ENCODE measurements at regions not wholly inside any gene's neighbourhood (a gene's known extent, or its start where the extent isn't known, plus 50 kb on each side); places are given as distances from the start of the nearest gene placed in this dataset.
"Not testable (repeated sequence)": the region's sequence is repeated elsewhere in the genome, so short reads cannot be mapped to it uniquely, and the experiment has no call there.

DNA sequence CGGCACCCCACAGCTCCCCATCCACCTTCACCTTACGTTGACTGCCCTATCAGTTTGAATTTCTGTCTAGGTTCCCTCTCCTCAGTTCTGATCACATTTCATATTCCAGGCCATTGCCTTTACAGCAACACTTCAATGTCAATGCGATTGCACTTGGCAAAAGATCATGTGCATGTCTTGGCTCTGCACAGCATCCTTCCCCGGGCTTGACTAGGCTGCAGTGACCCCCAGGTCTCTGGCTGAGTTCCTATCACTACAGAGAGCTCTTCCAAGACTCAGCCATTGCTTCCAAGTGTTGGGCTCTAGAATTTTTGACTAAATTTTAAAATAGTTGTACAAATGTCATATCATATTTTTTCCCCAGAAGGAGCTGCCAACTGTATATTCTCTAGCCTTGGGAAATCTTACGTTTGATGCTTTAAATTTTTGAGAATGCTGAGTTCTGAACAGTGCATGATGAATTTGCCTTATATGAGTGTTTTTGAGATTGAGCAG, 103.8 kb upstream of the NEDD4L start:
- Histone ChIP-seq H3K4me3 (ENCODE audit: low read length) (no peak overlapping the region), H3K36me3 (ENCODE audit: control insufficient read depth, insufficient read depth, low read length) (no peaks in the 10 kb centered on the region), H3K27ac (ENCODE audit: low read length) (no peak overlapping the region), H3K9me3 (replicated peaks; ENCODE audit: control insufficient read depth, low read depth, low read length) (no peaks in the 10 kb centered on the region), H3K4me1 (ENCODE audit: control insufficient read depth, insufficient read depth, low read length) (no peaks in the 10 kb centered on the region), H3K27me3 (ENCODE audit: control insufficient read depth, insufficient read depth, low read length) (peaks cover 2% of the 10 kb centered on the region)
- no peak for DNase-seq
- WGBS (ENCODE audit: insufficient coverage): 56% methylated on average over 4 of the region's 5 CpGs

- not testable (repeated sequence) for DNase-seq; H3K36me3 ChIP-seq (ENCODE audit: control insufficient read depth, insufficient read depth, low read length); H3K9me3 ChIP-seq (replicated peaks; ENCODE audit: control insufficient read depth, low read depth, low read length); H3K4me3 ChIP-seq (ENCODE audit: low read length); H3K27ac ChIP-seq (ENCODE audit: low read length); H3K27me3 ChIP-seq (ENCODE audit: control insufficient read depth, insufficient read depth, low read length); H3K4me1 ChIP-seq (ENCODE audit: control insufficient read depth, insufficient read depth, low read length)
These were observed 109.7 kb upstream of the NEDD4L start for GRCh38 chr18:57934375-57934774.

- H3K4me3 ChIP-seq (ENCODE audit: low read length): no peak overlapping the region
- WGBS (ENCODE audit: insufficient coverage): no CpG with 5 or more reads among the region's 1 CpG
These were observed 113.0 kb upstream of the NEDD4L start for GRCh38 chr18:57931038-57931437.

DNA sequence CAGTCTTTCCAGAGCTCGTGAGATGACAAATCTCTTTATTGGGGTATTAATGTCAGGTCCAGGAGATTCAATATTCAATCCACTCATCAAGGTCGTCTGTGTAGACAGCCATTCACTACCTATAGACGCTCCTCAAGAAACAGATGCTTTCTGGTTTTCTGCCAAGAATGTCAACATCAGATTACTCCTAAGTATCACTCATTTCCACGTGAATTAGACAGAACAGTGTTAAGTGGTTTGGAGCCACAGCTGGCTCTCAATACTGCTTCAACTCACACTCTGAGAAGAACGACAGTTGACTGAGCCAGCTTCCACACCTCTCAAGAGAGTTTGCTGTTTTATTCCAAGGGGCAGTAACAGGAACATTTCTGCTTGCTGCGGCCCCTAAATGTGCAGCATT, 113.5 kb upstream of the NEDD4L start:
- H3K4me1 ChIP-seq (ENCODE audit: control insufficient read depth, insufficient read depth, low read length): no peaks in the 10 kb centered on the region
- DNase-seq: no peak
- no peaks in the 10 kb centered on the region for H3K9me3 ChIP-seq (replicated peaks; ENCODE audit: control insufficient read depth, low read depth, low read length)
- no peak overlapping the region for H3K27ac ChIP-seq (ENCODE audit: low read length)
- no peaks in the 10 kb centered on the region for H3K36me3 ChIP-seq (ENCODE audit: control insufficient read depth, insufficient read depth, low read length)
- no peaks in the 10 kb centered on the region for H3K27me3 ChIP-seq (ENCODE audit: control insufficient read depth, insufficient read depth, low read length)
- no peak overlapping the region for H3K4me3 ChIP-seq (ENCODE audit: low read length)
- WGBS (ENCODE audit: insufficient coverage): 28% methylated on average over 2 of the region's 6 CpGs

More at GRCh38 chr18:57931038-57931437, 113.0 kb upstream of the NEDD4L start:
- no peak for DNase-seq
- H3K36me3 ChIP-seq (ENCODE audit: control insufficient read depth, insufficient read depth, low read length): no peaks in the 10 kb centered on the region
- no peaks in the 10 kb centered on the region for H3K4me1 ChIP-seq (ENCODE audit: control insufficient read depth, insufficient read depth, low read length)
- no peaks in the 10 kb centered on the region for H3K27me3 ChIP-seq (ENCODE audit: control insufficient read depth, insufficient read depth, low read length)
- H3K9me3 ChIP-seq (replicated peaks; ENCODE audit: control insufficient read depth, low read depth, low read length): no peaks in the 10 kb centered on the region
- H3K27ac ChIP-seq (ENCODE audit: low read length): no peak overlapping the region

DNA sequence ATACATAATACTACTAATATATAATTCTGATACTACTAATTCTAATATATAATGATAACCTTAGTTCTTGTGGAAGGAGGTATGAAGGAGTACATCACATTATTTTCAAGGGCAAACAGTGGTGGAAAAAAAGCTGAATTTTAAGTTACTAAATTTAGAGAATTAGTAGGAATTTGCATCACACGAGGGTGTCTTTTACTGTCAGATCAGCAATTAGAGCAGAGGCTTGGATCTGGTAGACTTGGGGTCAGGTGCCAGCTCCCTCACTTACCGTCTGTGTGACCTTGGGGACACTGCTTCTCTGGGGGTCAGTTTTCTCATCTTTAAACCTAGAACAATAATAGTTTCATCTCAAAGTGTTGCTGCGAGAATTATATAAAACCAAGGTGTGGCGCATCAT, 114.1 kb upstream of the NEDD4L start:
- no peaks in the 10 kb centered on the region for H3K9me3 ChIP-seq (replicated peaks; ENCODE audit: control insufficient read depth, low read depth, low read length)
- H3K4me1 ChIP-seq (ENCODE audit: control insufficient read depth, insufficient read depth, low read length): no peaks in the 10 kb centered on the region
- no peak overlapping the region for H3K4me3 ChIP-seq (ENCODE audit: low read length)
- no peak for DNase-seq
- H3K27ac ChIP-seq (ENCODE audit: low read length): no peak overlapping the region
- H3K27me3 ChIP-seq (ENCODE audit: control insufficient read depth, insufficient read depth, low read length): no peaks in the 10 kb centered on the region
- WGBS (ENCODE audit: insufficient coverage): no CpG with 5 or more reads among the region's 4 CpGs
- H3K36me3 ChIP-seq (ENCODE audit: control insufficient read depth, insufficient read depth, low read length): no peaks in the 10 kb centered on the region

- no peaks in the 10 kb centered on the region for H3K36me3 ChIP-seq (ENCODE audit: control insufficient read depth, insufficient read depth, low read length)
- WGBS (ENCODE audit: insufficient coverage): 82% methylated on average over 5 of the region's 5 CpGs
These were observed 115.6 kb upstream of the NEDD4L start for GRCh38 chr18:57928466-57928865.

DNA sequence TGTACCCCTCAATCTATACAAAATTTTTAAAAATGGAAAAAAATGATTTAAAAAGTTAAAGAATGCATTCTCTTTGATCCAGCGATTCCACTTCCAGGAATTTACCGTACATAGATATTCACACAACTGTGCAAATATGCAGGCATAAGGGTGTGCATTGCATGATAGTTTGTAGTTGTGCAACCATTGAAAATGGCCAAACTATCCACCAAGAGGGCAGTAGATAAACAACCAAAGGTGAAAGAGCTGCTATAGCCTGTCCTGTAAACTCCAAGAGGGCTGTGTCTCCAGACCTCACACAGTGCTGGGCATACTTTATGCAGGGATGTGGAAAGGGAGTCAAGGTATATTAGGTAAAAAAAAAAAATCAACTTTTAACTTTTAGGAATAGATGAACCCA, 116.5 kb upstream of the NEDD4L start:
- H3K36me3 ChIP-seq (ENCODE audit: control insufficient read depth, insufficient read depth, low read length): no peaks in the 10 kb centered on the region
- H3K27me3 ChIP-seq (ENCODE audit: control insufficient read depth, insufficient read depth, low read length): no peaks in the 10 kb centered on the region
- H3K27ac ChIP-seq (ENCODE audit: low read length): no peak overlapping the region
- H3K9me3 ChIP-seq (replicated peaks; ENCODE audit: control insufficient read depth, low read depth, low read length): no peaks in the 10 kb centered on the region
- DNase-seq: no peak
- WGBS (ENCODE audit: insufficient coverage): no CpG with 5 or more reads among the region's 2 CpGs
- no peaks in the 10 kb centered on the region for H3K4me1 ChIP-seq (ENCODE audit: control insufficient read depth, insufficient read depth, low read length)
- no peak overlapping the region for H3K4me3 ChIP-seq (ENCODE audit: low read length)

More at GRCh38 chr18:57928466-57928865, 115.6 kb upstream of the NEDD4L start:
- Histone ChIP-seq H3K27me3 (ENCODE audit: control insufficient read depth, insufficient read depth, low read length) (no peaks in the 10 kb centered on the region), H3K4me1 (ENCODE audit: control insufficient read depth, insufficient read depth, low read length) (no peaks in the 10 kb centered on the region), H3K4me3 (ENCODE audit: low read length) (no peak overlapping the region), H3K9me3 (replicated peaks; ENCODE audit: control insufficient read depth, low read depth, low read length) (no peaks in the 10 kb centered on the region), H3K27ac (ENCODE audit: low read length) (no peak overlapping the region)
- no peak for DNase-seq

DNA sequence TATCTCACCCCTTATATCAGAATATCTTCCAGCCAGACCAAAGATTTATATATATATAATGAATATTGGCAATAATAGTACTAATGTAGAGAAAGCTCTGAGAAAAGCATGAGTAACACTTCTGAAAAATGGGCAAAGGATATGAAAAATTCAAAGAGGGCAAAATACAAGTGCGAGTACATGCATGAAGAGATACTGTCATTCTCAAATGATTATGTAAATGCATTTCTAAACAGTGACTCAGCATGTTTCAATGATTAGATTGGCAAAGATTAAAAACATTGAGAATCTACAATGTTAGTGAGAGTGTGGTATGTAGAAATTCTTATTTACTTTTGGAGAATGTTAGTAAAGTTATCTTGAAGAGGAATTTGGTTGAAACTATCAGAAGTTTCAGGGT, 118.3 kb upstream of the NEDD4L start:
- DNase-seq: no peak
- Histone ChIP-seq H3K4me3 (ENCODE audit: low read length) (no peak overlapping the region), H3K4me1 (ENCODE audit: control insufficient read depth, insufficient read depth, low read length) (no peaks in the 10 kb centered on the region), H3K9me3 (replicated peaks; ENCODE audit: control insufficient read depth, low read depth, low read length) (no peaks in the 10 kb centered on the region), H3K36me3 (ENCODE audit: control insufficient read depth, insufficient read depth, low read length) (no peaks in the 10 kb centered on the region), H3K27ac (ENCODE audit: low read length) (no peak overlapping the region), H3K27me3 (ENCODE audit: control insufficient read depth, insufficient read depth, low read length) (no peaks in the 10 kb centered on the region)
- no CpG with 5 or more reads among the region's 1 CpG for WGBS (ENCODE audit: insufficient coverage)

- Histone ChIP-seq H3K4me3 (ENCODE audit: low read length) (no peak overlapping the region), H3K36me3 (ENCODE audit: control insufficient read depth, insufficient read depth, low read length) (no peaks in the 10 kb centered on the region), H3K27ac (ENCODE audit: low read length) (no peak overlapping the region), H3K4me1 (ENCODE audit: control insufficient read depth, insufficient read depth, low read length) (no peaks in the 10 kb centered on the region), H3K9me3 (replicated peaks; ENCODE audit: control insufficient read depth, low read depth, low read length) (no peaks in the 10 kb centered on the region), H3K27me3 (ENCODE audit: control insufficient read depth, insufficient read depth, low read length) (no peaks in the 10 kb centered on the region)
- no CpG with 5 or more reads among the region's 5 CpGs for WGBS (ENCODE audit: insufficient coverage)
- DNase-seq: no peak
These were observed 120.4 kb upstream of the NEDD4L start for GRCh38 chr18:57923611-57924010.

DNA sequence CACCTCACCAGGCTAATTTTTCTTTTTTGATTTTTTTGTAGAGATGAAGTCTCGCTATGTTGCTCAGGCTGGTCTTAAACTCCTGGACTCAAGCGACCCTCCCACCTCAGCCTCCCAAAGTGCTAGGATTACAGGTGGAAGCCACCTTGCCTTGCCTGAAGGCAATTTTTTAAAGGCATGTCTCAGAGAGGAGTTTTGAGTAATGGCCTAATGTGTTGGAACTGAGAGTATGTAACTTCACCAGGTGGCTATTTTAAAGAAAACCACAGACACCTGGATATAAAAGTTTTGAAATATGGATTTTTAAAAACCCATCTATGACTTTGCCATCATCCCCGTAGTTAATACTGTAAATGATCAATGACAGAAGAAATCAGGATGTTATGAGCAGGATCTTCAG, 119.8 kb upstream of the ATP8B1 start:
- no peak for DNase-seq
- H3K4me1 ChIP-seq (ENCODE audit: control insufficient read depth, insufficient read depth, low read length): no peaks in the 10 kb centered on the region
- H3K9me3 ChIP-seq (replicated peaks; ENCODE audit: control insufficient read depth, low read depth, low read length): no peaks in the 10 kb centered on the region
- no peaks in the 10 kb centered on the region for H3K36me3 ChIP-seq (ENCODE audit: control insufficient read depth, insufficient read depth, low read length)
- H3K27me3 ChIP-seq (ENCODE audit: control insufficient read depth, insufficient read depth, low read length): no peaks in the 10 kb centered on the region
- no CpG with 5 or more reads among the region's 3 CpGs for WGBS (ENCODE audit: insufficient coverage)
- H3K27ac ChIP-seq (ENCODE audit: low read length): no peak overlapping the region
- no peak overlapping the region for H3K4me3 ChIP-seq (ENCODE audit: low read length)

DNA sequence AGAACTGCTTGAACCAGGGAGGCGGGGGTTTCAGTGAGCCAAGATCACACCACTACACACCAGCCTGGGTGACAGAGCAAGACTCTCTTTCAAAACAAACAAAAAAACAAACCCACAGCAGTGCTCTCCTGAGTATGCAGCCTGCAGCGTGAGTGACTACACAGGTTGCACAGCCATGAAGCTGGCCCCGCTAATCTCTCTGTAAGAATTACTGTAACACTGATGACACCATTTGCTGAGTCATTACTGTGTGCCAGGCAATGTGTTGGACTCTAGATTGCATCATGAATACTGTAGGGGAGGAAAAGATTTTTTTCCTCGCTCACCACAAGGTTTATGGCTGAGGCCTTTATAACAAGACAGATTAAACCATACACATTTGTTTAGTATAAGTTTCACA, 118.6 kb upstream of the ATP8B1 start:
- H3K27ac ChIP-seq (ENCODE audit: low read length): no peak overlapping the region
- no peaks in the 10 kb centered on the region for H3K9me3 ChIP-seq (replicated peaks; ENCODE audit: control insufficient read depth, low read depth, low read length)
- no peaks in the 10 kb centered on the region for H3K36me3 ChIP-seq (ENCODE audit: control insufficient read depth, insufficient read depth, low read length)
- H3K4me3 ChIP-seq (ENCODE audit: low read length): no peak overlapping the region
- peaks cover under 1% of the 10 kb centered on the region for H3K4me1 ChIP-seq (ENCODE audit: control insufficient read depth, insufficient read depth, low read length)
- DNase-seq: no peak
- 69% methylated on average over 2 of the region's 4 CpGs for WGBS (ENCODE audit: insufficient coverage)
- no peaks in the 10 kb centered on the region for H3K27me3 ChIP-seq (ENCODE audit: control insufficient read depth, insufficient read depth, low read length)
